T1000 (cell line): ENCODE measurements at regions not wholly inside any gene's neighbourhood (a gene's known extent, or its start where the extent isn't known, plus 50 kb on each side); places are given as distances from the start of the nearest gene placed in this dataset.
"Not testable (repeated sequence)": the region's sequence is repeated elsewhere in the genome, so short reads cannot be mapped to it uniquely, and the experiment has no call there.

Source experiments
- DNase-seq: peaks from one replicate; lab custom pipeline; 2025; ENCODE audit warnings: mixed read lengths; lab: John Stamatoyannopoulos, UW

GRCh38 chr2:234374736-234375135, 122.1 kb downstream of the ARL4C start:
- DNase-seq = no peak

DNA sequence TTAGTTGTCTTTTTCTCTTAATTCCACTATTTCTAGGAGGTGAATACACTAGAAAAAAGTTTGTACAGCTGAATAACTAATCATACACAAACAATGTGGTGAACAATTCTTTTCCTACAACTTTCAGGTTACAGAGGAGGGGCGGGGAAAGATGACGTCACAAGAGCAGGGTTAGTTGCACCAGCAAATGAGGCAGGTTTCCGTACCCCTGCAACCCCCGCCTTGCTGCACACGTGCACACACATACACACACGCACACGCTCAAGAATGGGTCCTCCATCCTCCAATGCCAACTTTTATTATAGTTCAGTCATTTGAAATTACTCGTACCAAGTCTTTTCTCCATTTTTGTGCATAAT, 122.8 kb downstream of the ARL4C start:
- DNase-seq = no peak

GRCh38 chr2:234373481-234374149, 123.3 kb downstream of the ARL4C start:
- no peak for DNase-seq

DNA sequence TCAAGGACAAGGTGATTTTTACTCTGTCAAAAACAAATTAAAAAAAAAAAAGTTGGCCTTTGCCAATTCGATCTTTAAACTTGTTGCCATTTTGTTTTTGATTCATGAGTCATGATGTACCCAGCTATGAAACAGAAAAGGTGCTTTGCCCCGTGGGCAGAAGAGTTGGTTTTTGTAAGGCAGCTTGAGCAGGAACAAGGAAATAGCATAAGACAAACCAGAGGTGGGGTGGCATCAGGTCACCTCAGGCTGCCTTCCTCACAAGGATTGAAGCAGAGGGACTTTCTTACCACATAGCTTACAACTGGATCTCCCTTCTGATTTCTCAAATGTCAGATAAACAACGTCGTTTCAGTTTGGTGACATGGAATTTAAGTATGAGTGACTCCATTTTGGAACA, 123.8 kb downstream of the ARL4C start:
- no peak for DNase-seq

DNA sequence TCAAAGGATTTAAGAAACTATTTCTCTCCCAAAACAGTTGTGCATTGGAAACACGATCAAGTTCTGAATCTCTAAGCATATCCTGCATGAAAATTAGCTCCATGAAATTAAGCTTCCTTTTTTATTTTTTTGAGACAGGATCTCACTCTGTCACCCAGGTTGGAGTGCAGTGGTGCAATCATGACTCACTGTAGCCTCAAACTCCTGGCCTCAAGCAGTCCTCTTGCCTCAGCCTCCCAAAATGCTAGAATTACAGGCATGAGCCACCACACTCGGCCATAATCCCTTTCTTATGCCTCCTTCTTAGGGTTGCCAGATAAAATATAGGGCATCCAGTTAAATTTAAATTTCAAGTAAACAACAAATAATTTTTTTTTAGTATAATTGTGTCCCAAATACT, 124.4 kb downstream of the ARL4C start:
- no peak for DNase-seq

GRCh38 chr2:234368861-234369261, 128.0 kb downstream of the ARL4C start:
- no peak for DNase-seq

DNA sequence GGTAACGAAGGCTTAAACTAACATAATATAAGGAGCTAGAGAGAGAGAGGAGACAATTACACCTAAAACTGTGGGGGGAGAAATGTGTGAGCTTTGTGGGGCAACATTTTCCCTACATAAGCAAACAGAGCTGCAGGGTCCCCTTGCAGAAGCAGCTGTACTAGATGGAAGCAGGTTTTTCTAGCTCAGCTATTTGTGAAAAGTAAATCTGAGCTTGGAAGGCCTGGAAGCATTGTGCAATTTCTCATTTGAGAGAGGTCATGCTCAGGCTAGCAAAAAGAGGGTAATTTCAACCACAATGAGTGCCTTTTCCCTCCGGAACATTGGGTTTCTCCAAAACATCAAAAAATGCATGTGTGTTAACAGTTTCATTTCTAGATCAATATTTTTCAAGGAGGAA, 130.0 kb downstream of the ARL4C start:
- no peak for DNase-seq

GRCh38 chr2:234364661-234365060, 132.2 kb downstream of the ARL4C start:
- DNase-seq = no peak

DNA sequence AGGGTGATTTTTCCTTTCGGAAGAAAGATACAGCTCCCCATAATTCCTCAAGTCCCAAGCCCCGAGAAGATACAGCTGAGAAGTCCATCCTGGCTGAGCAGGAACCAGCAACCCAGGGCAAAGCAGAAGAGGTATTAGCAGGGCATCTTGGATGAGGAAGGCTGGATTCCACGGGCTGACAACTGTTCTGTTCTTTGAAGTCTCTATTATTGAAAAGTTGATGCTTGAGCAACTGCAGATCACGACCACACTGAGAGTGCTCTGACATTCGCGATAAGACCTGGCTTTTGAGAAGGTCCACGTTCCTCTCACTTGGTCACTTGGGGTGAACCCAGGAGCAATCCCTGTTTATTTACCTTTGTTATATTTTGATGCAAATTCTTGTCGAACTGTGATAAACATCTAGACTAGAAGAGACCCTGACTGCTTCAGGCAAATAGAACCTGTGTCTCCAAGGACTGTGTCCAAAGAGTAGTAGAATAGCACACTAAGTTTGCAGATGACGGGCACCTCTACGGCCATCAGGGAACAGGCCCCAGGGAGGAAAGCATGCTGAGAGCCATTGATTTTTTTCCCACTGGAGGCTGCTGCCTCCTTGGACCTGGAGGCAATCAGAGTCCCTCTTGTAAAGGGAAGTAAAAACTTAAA, 133.1 kb downstream of the ARL4C start:
- no peak for DNase-seq

- peak; percentile 42 for DNase-seq
Observed at GRCh38 chr2:234363011-234363487, 133.8 kb downstream of the ARL4C start.

- DNase-seq = not testable (repeated sequence)
Observed at GRCh38 chr2:234360313-234360975, 136.4 kb downstream of the ARL4C start.

- DNase-seq = no peak
Observed at GRCh38 chr2:234357666-234358065, 139.2 kb downstream of the ARL4C start.

GRCh38 chr2:234355808-234356365, 141.0 kb downstream of the ARL4C start:
- DNase-seq = no peak

DNA sequence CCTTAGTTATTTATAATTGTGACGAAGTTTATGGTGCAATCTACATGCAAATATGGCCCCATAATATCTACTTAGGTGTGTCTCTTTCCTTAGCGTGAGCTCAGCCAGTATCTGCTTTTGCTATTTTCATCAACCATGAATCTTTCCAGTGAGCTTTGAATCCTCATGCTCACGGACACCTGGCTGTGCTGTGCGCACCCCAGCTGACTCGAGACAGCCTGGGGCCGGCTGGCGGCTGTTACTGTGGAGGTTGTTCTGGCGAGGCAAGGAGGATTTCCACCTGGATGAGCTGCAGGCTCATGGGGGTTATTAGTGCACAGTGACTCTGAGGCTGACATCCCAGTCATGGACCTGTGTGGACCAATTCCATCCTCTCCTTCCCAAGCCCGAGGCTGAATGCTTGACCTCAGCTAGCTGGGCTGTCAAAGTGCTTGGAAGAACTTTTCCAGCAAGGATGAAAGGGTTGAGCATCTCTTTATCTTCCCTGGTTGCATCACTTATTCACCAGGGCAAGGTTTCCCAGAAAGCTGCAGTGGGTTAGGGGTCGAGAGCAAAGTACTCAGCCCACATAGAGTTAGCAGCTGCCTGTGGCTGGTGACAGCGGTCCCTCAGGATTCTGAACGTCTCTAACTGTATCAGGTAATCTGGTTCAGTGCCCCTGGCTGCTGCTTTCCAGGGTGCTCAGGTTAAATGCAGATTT, 141.7 kb downstream of the ARL4C start:
- DNase-seq = no peak

GRCh38 chr2:234352270-234352669, 144.6 kb downstream of the ARL4C start:
- no peak for DNase-seq

GRCh38 chr2:234351866-234352265, 145.0 kb downstream of the ARL4C start:
- DNase-seq = not testable (repeated sequence)

- DNase-seq = no peak
Observed at GRCh38 chr2:234348081-234348480, 148.8 kb downstream of the ARL4C start.

DNA sequence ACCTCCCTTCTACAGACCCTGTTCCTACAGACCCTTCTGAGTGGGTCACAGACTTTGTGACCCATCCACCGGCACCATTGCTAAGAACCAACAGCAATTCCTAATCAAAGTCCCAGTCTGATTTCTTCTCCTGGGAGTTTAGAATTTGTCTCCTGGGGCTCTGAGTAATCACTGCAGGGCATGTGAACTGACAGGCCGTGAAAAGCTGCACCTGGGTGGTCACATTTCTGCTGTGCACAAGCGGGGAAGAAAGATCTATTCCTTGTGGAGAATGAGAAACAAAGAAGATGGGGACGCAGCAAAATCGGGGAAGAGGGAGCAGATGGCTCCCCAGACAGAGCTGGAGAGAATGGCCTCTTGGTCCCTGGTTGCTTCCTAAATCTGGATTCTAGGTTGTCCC, 151.0 kb downstream of the ARL4C start:
- no peak for DNase-seq

GRCh38 chr2:234344012-234344411, 152.9 kb downstream of the ARL4C start:
- DNase-seq = no peak

GRCh38 chr2:234343372-234343771, 153.5 kb downstream of the ARL4C start:
- no peak for DNase-seq

DNA sequence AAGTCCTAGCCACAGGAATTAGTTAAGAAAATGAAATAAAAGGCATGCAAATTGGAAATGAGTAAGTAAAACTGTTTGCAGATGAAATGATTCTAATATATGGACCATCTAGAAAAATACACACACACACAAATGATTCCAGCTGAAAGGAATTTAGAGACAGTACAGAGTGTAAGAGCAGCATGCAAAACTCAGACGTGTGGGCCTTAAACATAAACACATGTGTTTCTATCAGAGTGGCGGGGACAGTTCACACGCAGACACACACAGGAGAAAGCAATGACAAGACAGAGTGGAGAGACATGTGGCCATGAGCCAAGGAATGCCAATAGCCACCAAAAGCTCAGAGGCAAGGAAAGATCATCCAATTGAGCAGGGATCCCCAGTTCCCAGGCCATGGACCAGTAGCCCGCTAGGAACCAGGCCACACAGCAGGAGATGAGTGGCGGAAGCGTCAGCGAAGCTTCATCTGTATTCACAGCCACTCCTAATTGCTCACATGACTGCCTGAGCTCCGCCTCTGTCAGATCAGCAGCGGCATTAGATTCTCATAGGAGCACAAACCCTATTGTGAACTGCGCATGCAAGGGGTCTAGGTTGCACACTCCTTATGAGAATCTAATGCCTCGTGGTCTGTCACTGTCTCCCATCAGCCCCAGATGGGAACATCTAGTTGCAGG, 155.4 kb downstream of the ARL4C start:
- no peak for DNase-seq

DNA sequence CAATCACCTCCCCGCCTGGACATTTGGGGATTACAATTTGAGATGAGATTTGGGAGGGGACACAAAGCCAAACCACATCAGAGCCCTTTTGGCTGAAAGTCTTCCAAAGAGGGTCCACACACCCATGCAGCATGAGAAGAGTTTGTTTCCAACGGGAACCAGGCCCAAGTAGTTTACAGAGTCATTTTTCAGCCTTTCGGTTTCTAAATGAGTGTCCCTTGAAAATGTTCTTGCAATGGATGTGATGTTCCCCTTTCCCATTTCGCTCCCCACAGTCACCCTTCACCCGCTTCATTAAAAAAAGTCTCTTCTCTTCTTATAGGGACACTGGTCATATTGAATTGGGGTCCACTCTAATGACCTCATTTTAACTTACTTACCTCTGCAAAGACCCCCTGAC, 157.4 kb downstream of the ARL4C start:
- DNase-seq = no peak
